GF-D8 (cell line): ENCODE measurements at regions not wholly inside any gene's neighbourhood (a gene's known extent, or its start where the extent isn't known, plus 50 kb on each side); places are given as distances from the start of the nearest gene placed in this dataset.
"Not testable (repeated sequence)": the region's sequence is repeated elsewhere in the genome, so short reads cannot be mapped to it uniquely, and the experiment has no call there.

ENCODE experiments used
- DNase-seq: peaks from one replicate; lab custom pipeline; 2025; lab: John Stamatoyannopoulos, UW

DNA sequence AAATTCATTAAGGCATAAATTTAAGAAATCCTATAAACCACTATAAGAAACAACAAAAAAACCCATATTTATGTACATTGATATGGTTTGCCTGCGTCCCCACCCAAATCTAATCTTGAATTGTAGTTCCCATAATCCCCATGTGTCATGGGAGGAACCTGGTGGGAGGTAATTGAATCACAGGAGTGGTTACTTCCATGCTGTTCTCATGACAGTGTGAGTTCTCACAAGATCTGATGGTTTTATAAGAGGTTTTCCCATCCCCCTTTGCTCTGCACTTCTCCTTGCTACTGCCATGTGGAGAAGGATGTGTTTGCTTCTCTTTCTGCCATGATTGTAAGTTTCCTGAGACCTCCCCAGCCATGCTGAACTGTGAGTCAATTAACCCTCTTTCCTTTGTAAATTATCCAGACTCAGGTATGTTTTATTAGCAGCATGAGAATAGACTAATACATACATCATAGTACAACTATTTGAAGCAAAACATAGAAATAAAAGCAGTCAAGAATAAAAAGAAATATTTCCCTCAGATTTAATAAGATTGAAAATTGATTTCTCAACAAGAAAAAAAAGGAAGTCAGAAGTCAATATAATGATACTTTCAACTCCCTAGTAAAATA is 209.0 kb upstream of the GPC6 start:
- no peak for DNase-seq

- no peak for DNase-seq
These were observed 202.7 kb upstream of the GPC6 start for GRCh38 chr13:93023929-93024328.

DNA sequence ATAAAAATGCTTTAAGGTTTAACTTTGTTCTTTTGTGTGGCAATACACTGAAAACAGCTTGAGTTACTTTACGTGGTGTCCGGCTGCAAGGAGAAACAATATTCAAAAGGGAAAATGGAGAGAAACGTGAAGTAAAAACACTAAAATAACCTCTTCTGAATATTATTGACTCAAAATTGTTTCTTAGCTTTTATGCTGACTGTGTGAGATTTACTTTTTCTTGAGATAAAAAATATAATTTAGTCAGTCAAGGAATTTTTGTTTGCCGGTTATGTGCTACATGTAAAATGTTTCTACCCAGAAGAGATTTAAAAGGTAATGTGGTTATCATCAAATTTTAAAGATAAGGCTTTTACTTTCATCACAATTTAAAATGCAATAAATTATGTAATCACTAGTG is 200.6 kb upstream of the GPC6 start:
- DNase-seq: no peak

GRCh38 chr13:93029536-93029935 is 197.1 kb upstream of the GPC6 start:
- no peak for DNase-seq

- DNase-seq: no peak
These were observed 190.2 kb upstream of the GPC6 start for GRCh38 chr13:93036380-93036779.

- DNase-seq: no peak
These were observed 188.8 kb upstream of the GPC6 start for GRCh38 chr13:93037780-93038179.

- no peak for DNase-seq
These were observed 188.4 kb upstream of the GPC6 start for GRCh38 chr13:93038187-93038586.

- DNase-seq: no peak
These were observed 187.5 kb upstream of the GPC6 start for GRCh38 chr13:93039131-93039530.

- not testable (repeated sequence) for DNase-seq
These were observed 185.0 kb upstream of the GPC6 start for GRCh38 chr13:93041566-93041965.

- DNase-seq: no peak
These were observed 180.8 kb upstream of the GPC6 start for GRCh38 chr13:93045836-93046235.

- no peak for DNase-seq
These were observed 171.4 kb upstream of the GPC6 start for GRCh38 chr13:93055233-93055632.

- no peak for DNase-seq
These were observed 168.3 kb upstream of the GPC6 start for GRCh38 chr13:93058301-93058700.

- DNase-seq: no peak
These were observed 166.5 kb upstream of the GPC6 start for GRCh38 chr13:93060144-93060543.

GRCh38 chr13:93066187-93066586 is 160.4 kb upstream of the GPC6 start:
- no peak for DNase-seq

- DNase-seq: no peak
These were observed 147.3 kb upstream of the GPC6 start for GRCh38 chr13:93079294-93079693.

GRCh38 chr13:93080166-93080565 is 146.4 kb upstream of the GPC6 start:
- DNase-seq: no peak

GRCh38 chr13:93080587-93080986 is 146.0 kb upstream of the GPC6 start:
- DNase-seq: peak; percentile 21

GRCh38 chr13:93086329-93086728 is 140.3 kb upstream of the GPC6 start:
- no peak for DNase-seq

DNA sequence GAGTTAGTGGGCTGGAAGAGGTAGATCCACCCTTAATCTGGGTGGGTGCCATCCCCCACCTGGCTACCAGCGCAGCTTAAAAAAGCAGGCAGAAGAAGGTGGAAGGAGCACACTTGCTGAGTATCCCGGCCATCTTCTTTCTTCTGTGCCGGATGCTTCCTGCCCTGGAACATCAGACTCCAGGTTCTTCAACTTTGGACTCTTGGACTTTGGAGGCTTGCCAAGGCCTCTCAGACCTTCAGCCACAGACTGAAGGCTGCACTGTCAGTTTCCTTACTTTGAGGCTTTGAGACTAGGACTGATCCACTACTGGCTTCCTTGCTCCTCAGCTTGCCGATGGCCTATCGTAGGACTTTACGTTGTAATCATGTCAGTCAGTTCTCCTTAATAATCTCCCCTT is 127.6 kb upstream of the GPC6 start:
- no peak for DNase-seq

DNA sequence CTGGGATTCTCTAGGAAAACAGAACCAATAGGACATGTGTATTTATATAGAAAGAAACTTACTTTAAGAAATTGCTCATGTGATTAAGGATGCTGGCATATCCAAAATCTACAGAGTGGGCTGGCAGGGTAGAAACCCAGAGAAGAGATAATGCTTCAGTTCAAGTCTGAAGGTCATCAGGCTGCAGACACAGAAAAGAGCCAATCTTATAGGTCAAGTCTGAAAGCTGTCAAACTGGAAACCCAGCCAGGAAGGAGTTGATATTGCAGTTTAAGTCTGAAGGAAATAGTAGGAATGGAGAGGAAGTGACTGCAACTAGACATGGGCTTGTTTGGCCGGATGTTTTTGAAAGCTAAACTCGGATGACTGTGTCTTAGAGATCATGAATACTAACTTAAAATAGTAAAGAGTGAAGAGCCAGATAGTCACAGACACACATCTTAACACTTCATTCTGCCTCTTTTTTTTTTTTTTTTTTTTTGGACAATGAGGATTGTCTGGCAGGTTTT is 125.3 kb upstream of the GPC6 start:
- no peak for DNase-seq

DNA sequence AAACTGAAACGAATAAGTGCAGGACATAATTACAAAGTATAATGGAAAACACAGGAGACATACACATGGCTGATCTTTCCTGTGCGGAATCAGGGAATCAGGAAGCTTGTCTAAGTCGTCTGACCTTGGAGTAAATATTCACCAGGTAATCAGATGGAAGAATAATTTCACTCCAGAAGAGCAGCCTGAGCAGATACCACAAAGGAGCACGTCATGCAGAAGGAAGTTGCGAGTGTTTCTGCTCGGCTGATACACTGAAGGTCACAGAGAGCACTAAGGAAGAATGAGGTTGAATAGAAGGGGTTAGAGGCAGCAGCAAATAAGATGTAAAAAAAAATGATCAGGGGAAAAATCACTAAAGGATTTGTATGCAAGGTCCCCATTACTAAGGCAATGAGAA is 122.3 kb upstream of the GPC6 start:
- DNase-seq: no peak

GRCh38 chr13:93108111-93108601 is 118.5 kb upstream of the GPC6 start:
- DNase-seq: no peak

GRCh38 chr13:93116809-93117208 is 109.8 kb upstream of the GPC6 start:
- no peak for DNase-seq

DNA sequence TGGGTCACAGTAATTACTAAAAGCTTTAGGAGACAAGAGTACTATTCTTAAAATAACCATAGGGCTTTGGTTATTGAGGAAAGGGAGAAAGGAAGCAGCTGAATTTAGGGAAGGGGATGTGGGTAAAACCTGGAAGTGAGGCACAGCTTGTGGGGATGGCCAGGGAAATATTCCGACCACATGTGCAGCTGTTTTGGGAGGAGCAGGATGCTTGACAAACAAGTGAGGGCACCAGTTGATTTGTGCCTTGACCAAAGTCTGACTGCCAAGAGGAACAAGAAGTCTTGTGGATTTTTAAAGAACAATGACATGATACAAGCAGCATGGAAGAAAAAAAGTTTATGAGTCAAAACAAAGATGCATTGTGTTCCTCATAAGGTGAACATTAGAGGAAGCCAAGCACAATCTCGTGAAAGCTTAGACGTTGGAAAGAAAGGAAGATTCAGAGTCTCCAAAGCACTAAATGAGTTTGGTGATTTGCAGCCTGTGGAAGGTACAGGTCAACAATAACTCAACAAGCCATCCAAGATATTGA is 108.5 kb upstream of the GPC6 start:
- no peak for DNase-seq
